ENCODE measurements at regions not wholly inside any gene's neighbourhood (a gene's known extent, or its start where the extent isn't known, plus 50 kb on each side); places are given as distances from the start of the nearest gene placed in this dataset.
"Not testable (repeated sequence)": the region's sequence is repeated elsewhere in the genome, so short reads cannot be mapped to it uniquely, and the experiment has no call there.

- Histone ChIP-seq H3K4me3 (ENCODE audit: low read depth, low read length) (no peak overlapping the region), H3K27me3 (ENCODE audit: control insufficient read depth, insufficient read depth, low read length) (no peaks in the 10 kb centered on the region), H3K36me3 (ENCODE audit: control insufficient read depth, insufficient read depth, low read length) (no peaks in the 10 kb centered on the region)
- FAIRE-seq, result no peak
- TF ChIP-seq CTCF (IDR thresholded peaks at IDR 0.05; ENCODE audit: insufficient read depth, low read length, severe bottlenecking), result no peak
- no peak for DNase-seq (ENCODE audit: low read depth)
Measured at GRCh38 chr6:80434691-80435350, 328.4 kb downstream of the BCKDHB start.

- TF ChIP-seq CTCF (IDR thresholded peaks at IDR 0.05; ENCODE audit: insufficient read depth, low read length, severe bottlenecking), result no peak
- Histone ChIP-seq H3K4me3 (ENCODE audit: low read depth, low read length) (no peak overlapping the region), H3K36me3 (ENCODE audit: control insufficient read depth, insufficient read depth, low read length) (no peaks in the 10 kb centered on the region), H3K27me3 (ENCODE audit: control insufficient read depth, insufficient read depth, low read length) (no peaks in the 10 kb centered on the region)
- DNase-seq (ENCODE audit: low read depth) (no peak), FAIRE-seq (no peak)
Measured at GRCh38 chr6:80433673-80434025, 327.2 kb downstream of the BCKDHB start.

- Histone ChIP-seq H3K4me3 (ENCODE audit: low read depth, low read length) (no peak overlapping the region), H3K36me3 (ENCODE audit: control insufficient read depth, insufficient read depth, low read length) (no peaks in the 10 kb centered on the region), H3K27me3 (ENCODE audit: control insufficient read depth, insufficient read depth, low read length) (no peaks in the 10 kb centered on the region)
- no peak for FAIRE-seq
- no peak for TF ChIP-seq CTCF (IDR thresholded peaks at IDR 0.05; ENCODE audit: insufficient read depth, low read length, severe bottlenecking)
- no peak for DNase-seq (ENCODE audit: low read depth)
Measured at GRCh38 chr6:80433010-80433672, 326.7 kb downstream of the BCKDHB start.

- H3K27me3 ChIP-seq (ENCODE audit: control insufficient read depth, insufficient read depth, low read length), result no peaks in the 10 kb centered on the region
- DNase-seq (ENCODE audit: low read depth) (peak; percentile 18), FAIRE-seq (no peak)
- TF ChIP-seq CTCF (IDR thresholded peaks at IDR 0.05; ENCODE audit: insufficient read depth, low read length, severe bottlenecking), result no peak
- H3K36me3 ChIP-seq (ENCODE audit: control insufficient read depth, insufficient read depth, low read length), result no peaks in the 10 kb centered on the region
- no peak overlapping the region for H3K4me3 ChIP-seq (ENCODE audit: low read depth, low read length)
Measured at GRCh38 chr6:80425089-80425823, 318.8 kb downstream of the BCKDHB start.

GRCh38 chr6:80411486-80411885, 305.0 kb downstream of the BCKDHB start:
- no peak for FAIRE-seq
- no peak overlapping the region for H3K4me3 ChIP-seq (ENCODE audit: low read depth, low read length)
- no peaks in the 10 kb centered on the region for H3K36me3 ChIP-seq (ENCODE audit: control insufficient read depth, insufficient read depth, low read length)
- DNase-seq (ENCODE audit: low read depth), result no peak
- no peak for TF ChIP-seq CTCF (IDR thresholded peaks at IDR 0.05; ENCODE audit: insufficient read depth, low read length, severe bottlenecking)
- no peaks in the 10 kb centered on the region for H3K27me3 ChIP-seq (ENCODE audit: control insufficient read depth, insufficient read depth, low read length)

- not testable (repeated sequence) for FAIRE-seq; H3K36me3 ChIP-seq (ENCODE audit: control insufficient read depth, insufficient read depth, low read length); DNase-seq (ENCODE audit: low read depth); H3K4me3 ChIP-seq (ENCODE audit: low read depth, low read length); H3K27me3 ChIP-seq (ENCODE audit: control insufficient read depth, insufficient read depth, low read length)
Measured at GRCh38 chr6:80407976-80408375, 301.5 kb downstream of the BCKDHB start.
